DMS53 (cell line): ENCODE measurements at regions not wholly inside any gene's neighbourhood (a gene's known extent, or its start where the extent isn't known, plus 50 kb on each side); places are given as distances from the start of the nearest gene placed in this dataset.
"Not testable (repeated sequence)": the region's sequence is repeated elsewhere in the genome, so short reads cannot be mapped to it uniquely, and the experiment has no call there.

ENCODE experiments used
- DNase-seq: peaks from one replicate; lab custom pipeline; 2025; lab: John Stamatoyannopoulos, UW

- no peak for DNase-seq
Observed at GRCh38 chr4:126738527-126738923, 894.2 kb upstream of the INTU start.

DNA sequence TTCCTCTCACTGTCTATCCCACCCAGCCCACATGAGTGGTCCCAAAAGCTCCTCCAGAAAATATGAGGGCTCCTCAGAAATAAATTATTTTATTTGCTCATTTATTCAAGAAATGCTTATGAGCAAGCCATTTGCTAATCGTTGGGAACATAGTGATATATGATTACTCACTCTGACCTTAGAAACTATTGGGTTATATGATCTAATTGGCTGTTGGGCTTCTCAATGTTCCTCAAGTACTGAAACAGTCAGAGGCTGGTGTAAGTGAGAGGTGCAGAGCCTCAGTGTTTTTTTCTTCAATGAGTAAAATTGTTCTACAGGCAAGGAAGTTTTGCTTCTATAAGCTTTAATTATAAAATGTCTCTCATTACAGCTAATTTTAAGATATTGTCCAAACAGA is 893.8 kb upstream of the INTU start:
- no peak for DNase-seq

DNA sequence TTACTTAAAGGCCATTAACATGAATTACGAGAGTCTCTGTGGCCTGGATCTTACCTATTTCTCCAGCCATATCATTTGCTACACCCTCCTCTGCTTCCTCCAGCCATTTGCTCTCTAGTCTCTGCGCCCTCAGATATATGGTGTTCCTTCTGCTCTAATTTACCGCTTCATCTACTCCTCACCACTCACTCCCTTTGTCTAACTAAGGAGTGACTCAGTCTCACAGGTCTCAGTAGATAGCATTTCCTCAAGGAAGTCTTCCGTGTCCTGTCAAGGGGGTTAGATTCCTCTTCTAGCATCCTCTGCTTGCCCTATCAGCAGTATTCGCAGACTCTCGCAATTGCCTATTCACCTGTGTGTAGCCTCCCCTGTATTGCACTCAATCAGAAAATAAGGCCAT is 892.1 kb upstream of the INTU start:
- no peak for DNase-seq

GRCh38 chr4:126742048-126742447 is 890.7 kb upstream of the INTU start:
- no peak for DNase-seq

DNA sequence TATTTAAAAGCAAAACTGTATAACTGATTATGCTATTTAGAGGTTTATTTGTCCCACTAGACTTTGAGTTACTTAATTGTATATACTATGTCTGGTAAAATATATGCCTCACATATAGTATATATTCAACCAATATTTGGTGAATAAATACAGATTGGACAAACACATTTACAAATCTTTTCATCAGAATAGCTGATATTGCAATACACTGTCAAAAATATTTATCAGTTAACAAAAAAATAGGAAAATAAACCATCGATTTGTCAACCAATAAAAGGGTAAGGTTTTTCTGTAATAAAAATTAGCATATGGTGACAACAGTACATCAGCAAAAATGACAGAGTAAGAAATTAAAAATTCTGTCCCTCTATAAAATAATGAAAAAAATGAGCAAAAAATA is 889.9 kb upstream of the INTU start:
- DNase-seq = no peak

DNA sequence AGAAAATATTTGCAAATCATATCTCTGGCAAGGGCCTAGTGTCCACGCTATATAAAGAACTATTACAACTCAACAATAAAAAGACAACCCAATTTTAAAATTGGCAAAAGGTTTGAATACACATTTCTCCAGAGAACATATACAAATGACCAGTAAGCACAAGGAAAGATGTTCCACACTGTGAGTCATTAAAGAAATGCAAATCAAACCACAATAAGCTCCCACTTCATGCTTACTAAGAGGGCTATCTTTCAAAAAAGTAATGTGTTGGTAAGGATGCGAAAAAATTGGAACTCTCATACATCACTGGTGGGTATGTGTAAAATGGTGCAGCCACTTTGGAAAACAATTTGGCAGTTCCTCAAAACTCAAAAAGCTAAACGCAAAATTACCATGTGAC is 884.0 kb upstream of the INTU start:
- no peak for DNase-seq

GRCh38 chr4:126750723-126751122 is 882.0 kb upstream of the INTU start:
- no peak for DNase-seq

GRCh38 chr4:126752126-126752525 is 880.6 kb upstream of the INTU start:
- no peak for DNase-seq

DNA sequence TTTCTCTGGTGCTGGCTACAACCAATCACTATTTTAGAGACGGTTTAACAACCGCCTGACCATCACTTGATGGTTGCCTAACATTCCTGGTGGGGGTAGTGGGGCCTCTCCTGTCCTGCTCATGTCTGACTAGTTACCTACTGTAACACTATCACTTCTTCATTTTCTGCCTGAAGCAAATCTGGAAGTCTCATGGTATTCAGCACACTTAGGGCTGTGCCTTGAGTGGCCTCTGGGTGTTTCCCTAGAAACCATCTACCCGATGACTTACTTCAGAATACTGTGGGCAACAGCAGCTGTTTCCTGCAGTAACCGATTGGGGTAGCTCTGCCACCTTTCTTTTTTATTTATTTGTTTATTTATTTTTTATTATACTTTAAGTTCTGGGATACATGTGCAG is 880.1 kb upstream of the INTU start:
- no peak for DNase-seq

- no peak for DNase-seq
Observed at GRCh38 chr4:126753592-126753991, 879.2 kb upstream of the INTU start.

DNA sequence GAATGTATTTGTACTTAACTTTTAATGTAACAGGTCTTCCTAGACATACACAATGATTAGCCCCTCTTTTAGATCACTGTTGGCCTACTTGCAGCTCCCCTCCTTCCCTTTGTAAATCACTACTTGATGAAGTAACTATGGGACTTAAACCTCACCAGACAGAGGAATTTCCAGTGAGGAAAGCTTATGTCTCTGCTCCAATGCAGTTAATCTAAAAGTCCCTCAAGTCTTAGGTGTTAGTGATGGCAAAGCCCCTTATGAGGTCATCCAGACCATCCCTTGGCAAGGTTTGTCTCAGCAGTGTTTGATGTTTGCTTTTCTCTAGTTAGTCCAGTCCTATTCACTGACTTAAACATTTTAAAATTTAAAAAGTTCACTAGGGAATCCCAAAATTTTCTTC is 877.3 kb upstream of the INTU start:
- DNase-seq = no peak

- DNase-seq = no peak
Observed at GRCh38 chr4:126756050-126756829, 876.5 kb upstream of the INTU start.

DNA sequence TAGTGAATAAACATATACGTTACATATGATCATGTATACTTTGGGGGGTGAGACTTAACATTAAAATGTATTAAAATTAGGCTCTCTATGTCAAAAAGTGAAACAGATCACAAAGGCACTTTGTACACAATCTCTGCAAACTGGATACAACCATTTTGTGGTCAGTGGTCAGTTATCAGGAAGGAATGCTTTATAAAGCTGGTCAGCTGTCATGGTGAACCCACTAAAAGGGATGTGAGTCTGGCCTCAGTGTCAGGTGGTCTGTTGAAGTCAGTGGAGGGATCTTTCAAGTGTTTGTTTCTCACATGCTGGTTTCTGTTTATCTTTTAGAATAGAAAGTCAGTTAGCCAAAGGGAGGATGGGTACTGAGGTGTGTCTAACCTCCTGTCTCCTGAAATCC is 875.5 kb upstream of the INTU start:
- no peak for DNase-seq

- no peak for DNase-seq
Observed at GRCh38 chr4:126758493-126758892, 874.3 kb upstream of the INTU start.

GRCh38 chr4:126761947-126762662 is 870.7 kb upstream of the INTU start:
- DNase-seq = no peak

GRCh38 chr4:126762663-126763247 is 870.0 kb upstream of the INTU start:
- no peak for DNase-seq

DNA sequence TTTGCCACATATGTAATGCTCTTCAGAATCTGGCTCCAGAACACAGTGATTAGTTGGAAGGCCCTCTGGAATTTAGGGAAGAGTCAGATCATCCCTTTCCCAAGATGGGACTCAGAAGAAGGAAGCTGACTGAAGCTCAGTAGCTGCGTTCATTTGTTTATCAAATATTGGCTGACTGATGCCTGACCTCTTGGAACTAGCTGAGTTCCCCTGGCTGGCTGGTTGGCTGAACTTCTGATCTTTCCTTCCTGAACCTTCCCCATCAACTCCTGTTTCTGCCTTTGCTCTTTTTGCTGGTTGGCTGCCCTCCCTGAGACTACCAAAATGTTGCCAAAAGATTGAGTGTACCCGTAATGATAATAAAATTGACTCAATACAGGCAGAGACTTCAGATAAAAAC is 866.5 kb upstream of the INTU start:
- no peak for DNase-seq

DNA sequence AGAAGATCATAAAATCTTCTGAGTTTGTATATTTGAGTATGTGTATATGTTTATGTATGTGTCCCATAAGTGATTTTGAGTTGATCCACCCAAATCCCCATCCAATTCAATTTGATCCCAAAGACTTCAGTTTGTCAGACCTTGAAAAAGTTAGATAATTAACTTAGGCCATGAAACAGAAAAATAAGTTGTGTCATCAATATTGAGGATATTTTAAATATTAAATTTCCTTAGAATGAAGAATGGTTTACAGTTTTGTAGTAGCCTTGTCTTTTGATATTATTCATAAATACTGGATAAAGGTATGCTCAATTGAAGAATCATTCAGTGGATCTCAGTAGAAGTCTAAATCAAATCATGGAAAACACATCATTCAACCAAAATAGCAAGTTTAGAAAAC is 864.4 kb upstream of the INTU start:
- DNase-seq = no peak

DNA sequence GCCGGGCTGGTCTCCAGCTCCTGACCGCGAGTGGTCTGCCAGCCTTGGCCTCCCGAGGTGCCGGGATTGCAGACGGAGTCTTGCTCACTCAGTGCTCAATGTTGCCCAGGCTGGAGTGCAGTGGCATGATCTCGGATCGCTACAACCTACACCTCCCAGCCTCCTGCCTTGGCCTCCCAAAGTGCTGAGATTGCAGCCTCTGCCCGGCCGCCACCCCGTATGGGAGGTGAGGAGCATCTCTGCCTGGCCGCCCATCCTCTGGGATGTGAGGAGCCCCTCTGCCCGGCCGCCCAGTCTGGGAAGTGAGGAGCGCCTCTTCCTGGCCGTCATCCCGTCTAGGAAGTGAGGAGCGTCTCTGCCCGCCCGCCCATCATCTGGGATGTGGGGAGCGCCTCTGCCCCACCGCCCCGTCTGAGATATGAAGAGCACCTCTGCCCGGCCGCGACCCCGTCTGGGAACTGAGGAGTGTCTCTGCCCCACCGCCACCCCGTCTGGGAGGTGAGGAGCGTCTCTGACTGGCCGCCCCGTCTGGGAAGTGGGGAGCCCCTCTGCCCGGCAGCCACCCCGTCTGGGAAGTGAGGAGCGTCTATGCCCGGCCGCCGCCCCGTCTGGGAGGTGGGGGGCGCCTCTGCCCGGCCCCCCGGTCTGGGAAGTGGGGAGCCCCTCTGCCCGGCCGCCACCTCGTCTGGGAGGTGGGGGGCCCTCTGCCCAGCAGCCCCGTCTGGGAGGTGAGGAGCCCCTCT is 861.8 kb upstream of the INTU start:
- not testable (repeated sequence) for DNase-seq

- DNase-seq = not testable (repeated sequence)
Observed at GRCh38 chr4:126771618-126772017, 861.1 kb upstream of the INTU start.

DNA sequence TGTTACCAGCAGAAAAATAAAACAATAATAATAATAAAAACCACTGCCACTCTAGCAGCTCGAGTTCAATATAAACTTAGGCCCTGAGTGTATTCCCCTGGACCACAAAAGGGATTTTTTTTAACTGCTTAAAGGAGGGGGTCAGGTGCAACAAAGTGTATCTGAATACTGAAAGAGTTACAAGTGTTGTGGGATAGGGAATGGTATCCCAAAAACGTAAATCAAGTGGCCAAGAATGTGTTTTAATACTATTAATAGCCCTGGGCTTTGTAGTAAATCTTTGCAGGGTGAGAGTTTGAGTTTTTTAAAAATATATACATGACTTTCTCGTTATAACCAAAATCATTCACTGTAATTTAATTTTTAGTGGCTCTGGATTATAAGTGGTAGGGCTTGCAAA is 860.1 kb upstream of the INTU start:
- DNase-seq = no peak

GRCh38 chr4:126775485-126776106 is 857.2 kb upstream of the INTU start:
- no peak for DNase-seq
